HCT116 (cell line): ENCODE measurements at regions not wholly inside any gene's neighbourhood (a gene's known extent, or its start where the extent isn't known, plus 50 kb on each side); places are given as distances from the start of the nearest gene placed in this dataset.

Experiments
- ATAC-seq: fragments of 200-7000 bp; cut with Tn5 transposase; 2 replicates; pipeline ENCODE4 v1.9.1; 2020; ENCODE audit warnings: mild to moderate bottlenecking, moderate library complexity
- BruUV-seq: library from RNA; stranded (reverse); fragments of 400-500 nt; replicated peaks from 2 replicates; lab custom pipeline; 2021; lab: Mats Ljungman, UMichigan
- CTCF ChIA-PET: fragments of 300-600 bp; sonication (Branson Sonifier 250); formaldehyde crosslinking; loops from one replicate; lab custom pipeline; 2021; ENCODE audit warnings: antibody characterized with exemption; lab: Charles Lee
- POLR2A ChIA-PET: fragments of 300-600, 350-600 bp; sonication (Branson Sonifier 250); formaldehyde crosslinking; loops from one replicate; lab custom pipeline; 2021; ENCODE audit warnings: antibody characterized with exemption; lab: Charles Lee
- RAD21 ChIA-PET, 2 experiments: fragments of 300-600 bp; sonication (Branson Sonifier 250); formaldehyde crosslinking; loops; one replicate each; lab custom pipeline; 2023; ENCODE audit warnings: low total read pairs in 2 of 2; ENCODE audit not compliant: uncharacterized antibody in 2 of 2, unreplicated experiment in 2 of 2, low non-redundant PET in 1 of 2; lab: Charles Lee
- DNase-seq: peaks from one replicate; pipeline ENCODE4 v3.0.0-alpha.2; 2010; ENCODE audit warnings: low read depth, low spot score
- H2AFZ ChIP-seq: fragments of 200-600 bp; shearing (Covaris generic), sonication (generic); 2 replicates; pipeline ENCODE4 v1.6.1; 2017; ENCODE audit warnings: low read depth, mixed run types, mixed read lengths, antibody characterized with exemption, low read length; ENCODE audit not compliant: poor library complexity, severe bottlenecking
- H3K27ac ChIP-seq: 2 replicates; pipeline ENCODE4 v1.5.1; 2012; ENCODE audit warnings: low read depth, low read length
- H3K27me3 ChIP-seq: fragments of 200-600 bp; sonication (generic); 2 replicates; pipeline ENCODE4 v1.6.1; 2016; ENCODE audit warnings: mixed run types, low read length, mixed read lengths; ENCODE audit not compliant: insufficient read depth
- H3K36me3 ChIP-seq, 2 experiments: fragments of 200-500 bp in 1 of 2; fragments of 200-600 bp in 1 of 2; sonication (Bioruptor generic) in 1 of 2; sonication (generic) in 1 of 2; 2 replicates each; pipeline versions ENCODE4 v1.5.1 to v1.6.1; 2014 to 2016; ENCODE audit warnings: low read length in 2 of 2, inconsistent platforms in 1 of 2, mixed read lengths in 1 of 2, mixed run types in 1 of 2; ENCODE audit not compliant: insufficient read depth in 2 of 2, control insufficient read depth in 1 of 2
- H3K4me1 ChIP-seq, 2 experiments: fragments of 200-600 bp in 1 of 2; sonication (generic) in 1 of 2; 2 replicates each; pipeline versions ENCODE4 v1.5.1 to v1.6.1; 2012 to 2017; ENCODE audit warnings: low read length in 2 of 2, inconsistent platforms in 1 of 2, mild to moderate bottlenecking in 1 of 2, mixed read lengths in 1 of 2, mixed run types in 1 of 2, moderate library complexity in 1 of 2; ENCODE audit not compliant: insufficient read depth in 2 of 2, control insufficient read depth in 1 of 2
- H3K4me2 ChIP-seq: fragments of 200-600 bp; sonication (generic); 2 replicates; pipeline ENCODE4 v1.6.1; 2017; ENCODE audit warnings: mixed run types, low read length, mixed read lengths
- H3K4me3 ChIP-seq, 2 experiments: fragments of 200-600 bp in 1 of 2; sonication (generic) in 1 of 2; replicated peaks in 1 of 2; 2 replicates each; pipeline ENCODE4 v1.5.1; 2011 to 2016; ENCODE audit warnings: low read length in 2 of 2, control low read depth in 1 of 2, low read depth in 1 of 2, mild to moderate bottlenecking in 1 of 2, mixed read lengths in 1 of 2, mixed run types in 1 of 2
- H3K79me2 ChIP-seq: fragments of 200-600 bp; sonication (generic); 2 replicates; pipeline ENCODE4 v1.6.1; 2017; ENCODE audit warnings: mild to moderate bottlenecking, mixed run types, low read length, moderate library complexity, mixed read lengths; ENCODE audit not compliant: insufficient read depth
- H3K9ac ChIP-seq: fragments of 200-600 bp; sonication (generic); 2 replicates; pipeline ENCODE4 v1.6.1; 2016; ENCODE audit warnings: low read length, mixed read lengths
- H3K9me2 ChIP-seq: fragments of 200-600 bp; sonication (generic), shearing (Covaris generic); 2 replicates; pipeline ENCODE4 v1.6.1; 2017; ENCODE audit warnings: mixed run types, mild to moderate bottlenecking, moderate library complexity; ENCODE audit not compliant: insufficient read depth
- H3K9me3 ChIP-seq, 2 experiments: fragments of 200-500 bp in 1 of 2; fragments of 200-600 bp in 1 of 2; sonication (Bioruptor generic) in 1 of 2; sonication (generic) in 1 of 2; 2 replicates each; pipeline ENCODE4 v1.6.1; 2014 to 2017; ENCODE audit warnings: low read length in 2 of 2, mixed read lengths in 2 of 2, inconsistent platforms in 1 of 2, low read depth in 1 of 2, mild to moderate bottlenecking in 1 of 2, mixed run types in 1 of 2, moderate library complexity in 1 of 2; ENCODE audit not compliant: control insufficient read depth in 1 of 2, insufficient read depth in 1 of 2
- H4K20me1 ChIP-seq: fragments of 200-600 bp; sonication (generic), shearing (Covaris generic); 2 replicates; pipeline ENCODE4 v1.6.1; 2017; ENCODE audit warnings: mixed run types, mild to moderate bottlenecking, moderate library complexity; ENCODE audit not compliant: insufficient read depth
- CBX3 ChIP-seq: IDR thresholded peaks from 2 replicates; pipeline ENCODE4 v1.6.1; 2012; ENCODE audit warnings: low read depth
- CEBPB ChIP-seq: IDR thresholded peaks from 2 replicates; pipeline ENCODE4 v1.6.1; 2012; ENCODE audit warnings: low read depth
- SRF ChIP-seq: IDR thresholded peaks from 2 replicates; pipeline ENCODE4 v1.6.1; 2012; ENCODE audit warnings: low read depth
- ZNF274 ChIP-seq: fragments of 200-500 bp; sonication (Bioruptor generic); IDR thresholded peaks from 2 replicates; pipeline ENCODE4 v1.6.1; 2014; ENCODE audit warnings: mild to moderate bottlenecking, low read depth, low read length, inconsistent platforms
- intact Hi-C: fragments of 100-400 bp; cut with micrococcal nuclease; formaldehyde crosslinking; loops from 2 replicates; pipeline ENCODE4 v1.10.0; 2022
- TF ChIP-seq, protein P1 (sequence below), 3 experiments: fragments of 200-600 bp in 1 of 3; sonication (generic) in 1 of 3; IDR thresholded peaks in 2 of 3; conservative IDR thresholded peaks in 1 of 3; 2 replicates each; pipeline ENCODE4 v1.5.1; 2012 to 2017; ENCODE audit warnings: low read depth in 2 of 3, low read length in 2 of 3, antibody characterized with exemption in 1 of 3, borderline replicate concordance in 1 of 3, control low read depth in 1 of 3, mild to moderate bottlenecking in 1 of 3, mixed read lengths in 1 of 3, mixed run types in 1 of 3, moderate library complexity in 1 of 3; ENCODE audit not compliant: insufficient read depth in 1 of 3

DNA sequence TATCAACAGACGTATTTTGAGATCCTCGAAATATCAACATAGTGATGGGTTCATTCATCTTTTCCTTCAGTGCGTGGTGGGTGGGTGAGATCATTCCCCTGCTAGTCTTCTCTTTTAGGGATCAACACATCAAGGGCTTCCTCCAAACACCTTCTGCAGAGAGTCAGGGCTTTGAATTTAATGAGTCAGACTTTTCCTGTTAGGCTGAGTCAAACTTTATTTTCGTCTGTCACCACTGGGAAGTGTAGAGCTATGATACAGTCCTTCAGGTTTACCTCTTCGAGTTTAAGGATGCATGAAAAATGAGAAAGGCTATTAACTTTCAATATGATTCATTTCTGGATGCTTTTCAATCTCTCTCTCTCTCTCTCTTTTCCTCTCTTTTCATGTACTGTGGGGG, 189.1 kb downstream of the BMP2 start:
- no peak overlapping the region for H2AFZ ChIP-seq
- TF ChIP-seq, protein P1, sequence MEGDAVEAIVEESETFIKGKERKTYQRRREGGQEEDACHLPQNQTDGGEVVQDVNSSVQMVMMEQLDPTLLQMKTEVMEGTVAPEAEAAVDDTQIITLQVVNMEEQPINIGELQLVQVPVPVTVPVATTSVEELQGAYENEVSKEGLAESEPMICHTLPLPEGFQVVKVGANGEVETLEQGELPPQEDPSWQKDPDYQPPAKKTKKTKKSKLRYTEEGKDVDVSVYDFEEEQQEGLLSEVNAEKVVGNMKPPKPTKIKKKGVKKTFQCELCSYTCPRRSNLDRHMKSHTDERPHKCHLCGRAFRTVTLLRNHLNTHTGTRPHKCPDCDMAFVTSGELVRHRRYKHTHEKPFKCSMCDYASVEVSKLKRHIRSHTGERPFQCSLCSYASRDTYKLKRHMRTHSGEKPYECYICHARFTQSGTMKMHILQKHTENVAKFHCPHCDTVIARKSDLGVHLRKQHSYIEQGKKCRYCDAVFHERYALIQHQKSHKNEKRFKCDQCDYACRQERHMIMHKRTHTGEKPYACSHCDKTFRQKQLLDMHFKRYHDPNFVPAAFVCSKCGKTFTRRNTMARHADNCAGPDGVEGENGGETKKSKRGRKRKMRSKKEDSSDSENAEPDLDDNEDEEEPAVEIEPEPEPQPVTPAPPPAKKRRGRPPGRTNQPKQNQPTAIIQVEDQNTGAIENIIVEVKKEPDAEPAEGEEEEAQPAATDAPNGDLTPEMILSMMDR (IDR thresholded peaks at IDR 0.05 in 2 of 3, conservative IDR thresholded peaks at IDR 0.05 in 1 of 3; ENCODE audit: borderline replicate concordance in 1 of 3, insufficient read depth in 1 of 3, low read depth in 2 of 3, low read length in 2 of 3) = no peak
- TF ChIP-seq CBX3 = no peak
- TF ChIP-seq CEBPB = no peak
- TF ChIP-seq ZNF274 = no peak
- TF ChIP-seq, all 23 proteins: peak for 0
- H3K4me2 ChIP-seq = no peak overlapping the region
- ATAC-seq (no peak), DNase-seq (no peak)
- intact Hi-C loops = no loop called here
- H3K9me3 ChIP-seq = peaks cover 0 to 33% of the 10 kb centered on the region in 2 experiments; a peak in 2 of 4 replicates
- H3K36me3 ChIP-seq = no peaks in the 10 kb centered on the region
- H3K4me3 ChIP-seq = no peak overlapping the region
- H4K20me1 ChIP-seq = no peaks in the 10 kb centered on the region
- H3K27me3 ChIP-seq = no peaks in the 10 kb centered on the region
- H3K27ac ChIP-seq = no peak overlapping the region
- no TSS peak for BruUV-seq
- no peaks in the 10 kb centered on the region for H3K9me2 ChIP-seq
- RAD21 ChIA-PET = no interaction called here
- POLR2A ChIA-PET = no interaction called here
- no peaks in the 10 kb centered on the region for H3K4me1 ChIP-seq
- no peak overlapping the region for H3K9ac ChIP-seq
- CTCF ChIA-PET = no interaction called here
- no peaks in the 10 kb centered on the region for H3K79me2 ChIP-seq

DNA sequence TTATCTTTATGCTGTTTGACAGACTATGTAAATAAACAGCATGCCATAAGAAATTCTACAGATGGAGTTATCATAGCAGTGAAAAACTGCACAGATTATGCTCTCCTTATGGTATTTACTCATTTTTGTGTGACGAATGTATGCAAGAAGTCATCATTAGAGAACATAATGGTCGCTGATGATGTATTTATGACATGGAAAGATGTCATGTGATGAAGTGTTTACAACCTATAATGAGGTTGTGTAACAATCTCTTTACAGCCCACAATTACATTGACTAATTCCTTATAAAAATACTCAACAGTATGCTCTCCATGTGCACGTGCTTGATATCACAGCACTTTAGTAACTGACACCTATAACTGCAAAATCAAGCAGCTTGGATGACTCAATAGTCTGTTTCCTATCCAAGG, 192.4 kb downstream of the BMP2 start:
- CTCF ChIA-PET = no interaction called here
- Histone ChIP-seq H3K9me2 (no peaks in the 10 kb centered on the region), H2AFZ (no peak overlapping the region), H3K4me1 (no peaks in the 10 kb centered on the region), H3K27me3 (no peaks in the 10 kb centered on the region), H4K20me1 (no peaks in the 10 kb centered on the region), H3K36me3 (no peaks in the 10 kb centered on the region), H3K4me2 (no peak overlapping the region), H3K9ac (no peak overlapping the region), H3K27ac (no peak overlapping the region), H3K4me3 (no peak overlapping the region), H3K9me3 (peaks cover 0 to 31% of the 10 kb centered on the region in 2 experiments; a peak in 2 of 4 replicates), H3K79me2 (no peaks in the 10 kb centered on the region)
- intact Hi-C loops = no loop called here
- TF ChIP-seq SRF = no peak
- no TSS peak for BruUV-seq
- ATAC-seq = no peak
- RAD21 ChIA-PET = no interaction called here
- POLR2A ChIA-PET = no interaction called here
- no peak for DNase-seq
